ENCODE measurements at regions not wholly inside any gene's neighbourhood (a gene's known extent, or its start where the extent isn't known, plus 50 kb on each side); places are given as distances from the start of the nearest gene placed in this dataset.

GRCh38 chr3:87125116-87125515, 102.0 kb upstream of the CHMP2B start:
- Histone ChIP-seq H3K27me3 (replicated peaks; ENCODE audit: insufficient read depth, low read depth, low read length, poor library complexity) (no peaks in the 10 kb centered on the region), H3K27ac (ENCODE audit: low read depth, low read length, poor library complexity, severe bottlenecking) (no peak overlapping the region), H3K4me3 (ENCODE audit: low read depth, low read length, poor library complexity, severe bottlenecking) (no peak overlapping the region), H3K9me3 (ENCODE audit: low read depth, low read length, poor library complexity, severe bottlenecking) (no peaks in the 10 kb centered on the region), H3K4me1 (ENCODE audit: insufficient read depth, low read length, poor library complexity, severe bottlenecking) (no peaks in the 10 kb centered on the region), H3K36me3 (ENCODE audit: insufficient read depth, low read length, poor library complexity, severe bottlenecking) (no peaks in the 10 kb centered on the region)
- BruUV-seq (replicated peaks): no TSS peak
- intact Hi-C loops (cut with micrococcal nuclease; ENCODE audit: unreplicated experiment): no loop called here
- TF ChIP-seq, protein P1, sequence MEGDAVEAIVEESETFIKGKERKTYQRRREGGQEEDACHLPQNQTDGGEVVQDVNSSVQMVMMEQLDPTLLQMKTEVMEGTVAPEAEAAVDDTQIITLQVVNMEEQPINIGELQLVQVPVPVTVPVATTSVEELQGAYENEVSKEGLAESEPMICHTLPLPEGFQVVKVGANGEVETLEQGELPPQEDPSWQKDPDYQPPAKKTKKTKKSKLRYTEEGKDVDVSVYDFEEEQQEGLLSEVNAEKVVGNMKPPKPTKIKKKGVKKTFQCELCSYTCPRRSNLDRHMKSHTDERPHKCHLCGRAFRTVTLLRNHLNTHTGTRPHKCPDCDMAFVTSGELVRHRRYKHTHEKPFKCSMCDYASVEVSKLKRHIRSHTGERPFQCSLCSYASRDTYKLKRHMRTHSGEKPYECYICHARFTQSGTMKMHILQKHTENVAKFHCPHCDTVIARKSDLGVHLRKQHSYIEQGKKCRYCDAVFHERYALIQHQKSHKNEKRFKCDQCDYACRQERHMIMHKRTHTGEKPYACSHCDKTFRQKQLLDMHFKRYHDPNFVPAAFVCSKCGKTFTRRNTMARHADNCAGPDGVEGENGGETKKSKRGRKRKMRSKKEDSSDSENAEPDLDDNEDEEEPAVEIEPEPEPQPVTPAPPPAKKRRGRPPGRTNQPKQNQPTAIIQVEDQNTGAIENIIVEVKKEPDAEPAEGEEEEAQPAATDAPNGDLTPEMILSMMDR (conservative IDR thresholded peaks at IDR 0.05; ENCODE audit: low read depth, low read length): no peak
- POLR2A ChIA-PET (ENCODE audit: low non-redundant PET): no interaction called here
- CTCF ChIA-PET: no interaction called here
- DNase-seq (ENCODE audit: low spot score): no peak

GRCh38 chr3:87122766-87123165, 104.3 kb upstream of the CHMP2B start:
- H3K9me3 ChIP-seq (ENCODE audit: low read depth, low read length, poor library complexity, severe bottlenecking): no peaks in the 10 kb centered on the region
- intact Hi-C loops (cut with micrococcal nuclease; ENCODE audit: unreplicated experiment): no loop called here
- TF ChIP-seq, protein P1 (conservative IDR thresholded peaks at IDR 0.05; ENCODE audit: low read depth, low read length): no peak
- no peak for TF ChIP-seq EZH2 (IDR thresholded peaks at IDR 0.05; ENCODE audit: borderline replicate concordance, low read depth, low read length, poor library complexity, severe bottlenecking)
- CTCF ChIA-PET: no interaction called here
- POLR2A ChIA-PET (ENCODE audit: low non-redundant PET): no interaction called here
- no peaks in the 10 kb centered on the region for H3K36me3 ChIP-seq (ENCODE audit: insufficient read depth, low read length, poor library complexity, severe bottlenecking)
- no TSS peak for BruUV-seq (replicated peaks)
- DNase-seq (ENCODE audit: low spot score): no peak
- no peak overlapping the region for H3K4me3 ChIP-seq (ENCODE audit: low read depth, low read length, poor library complexity, severe bottlenecking)
- H3K4me1 ChIP-seq (ENCODE audit: insufficient read depth, low read length, poor library complexity, severe bottlenecking): no peaks in the 10 kb centered on the region
- no peaks in the 10 kb centered on the region for H3K27me3 ChIP-seq (replicated peaks; ENCODE audit: insufficient read depth, low read depth, low read length, poor library complexity)
- H3K27ac ChIP-seq (ENCODE audit: low read depth, low read length, poor library complexity, severe bottlenecking): no peak overlapping the region

DNA sequence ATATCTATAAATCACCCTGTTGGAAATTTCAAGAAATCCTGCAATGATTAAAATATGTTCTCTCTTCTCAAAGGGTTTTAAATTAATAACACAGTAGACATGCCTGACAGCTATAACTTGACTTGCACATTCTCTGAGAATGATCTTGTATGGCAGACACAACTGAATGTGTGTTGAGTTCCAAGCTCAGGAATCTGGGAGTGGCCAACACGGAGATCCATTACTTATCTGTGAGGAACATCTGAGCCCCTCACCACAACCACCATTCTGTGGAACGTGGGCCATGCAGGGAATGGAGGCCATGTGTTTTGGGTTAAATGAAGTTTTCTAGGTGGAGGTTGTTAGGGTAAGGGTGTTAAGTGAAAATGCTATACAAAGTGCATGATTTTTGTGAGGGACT, 105.3 kb upstream of the CHMP2B start:
- Histone ChIP-seq H3K36me3 (ENCODE audit: insufficient read depth, low read length, poor library complexity, severe bottlenecking) (no peaks in the 10 kb centered on the region), H3K4me1 (ENCODE audit: insufficient read depth, low read length, poor library complexity, severe bottlenecking) (no peaks in the 10 kb centered on the region), H3K9me3 (ENCODE audit: low read depth, low read length, poor library complexity, severe bottlenecking) (no peaks in the 10 kb centered on the region), H3K27ac (ENCODE audit: low read depth, low read length, poor library complexity, severe bottlenecking) (no peak overlapping the region), H3K4me3 (ENCODE audit: low read depth, low read length, poor library complexity, severe bottlenecking) (no peak overlapping the region), H3K27me3 (replicated peaks; ENCODE audit: insufficient read depth, low read depth, low read length, poor library complexity) (no peaks in the 10 kb centered on the region)
- POLR2A ChIA-PET (ENCODE audit: low non-redundant PET): no interaction called here
- intact Hi-C loops (cut with micrococcal nuclease; ENCODE audit: unreplicated experiment): no loop called here
- CTCF ChIA-PET: no interaction called here
- TF ChIP-seq, protein P1 (conservative IDR thresholded peaks at IDR 0.05; ENCODE audit: low read depth, low read length): no peak
- no peak for TF ChIP-seq EZH2 (IDR thresholded peaks at IDR 0.05; ENCODE audit: borderline replicate concordance, low read depth, low read length, poor library complexity, severe bottlenecking)
- DNase-seq (ENCODE audit: low spot score): no peak
- no TSS peak for BruUV-seq (replicated peaks)
